ENCODE measurements at regions not wholly inside any gene's neighbourhood (a gene's known extent, or its start where the extent isn't known, plus 50 kb on each side); places are given as distances from the start of the nearest gene placed in this dataset.

DNA sequence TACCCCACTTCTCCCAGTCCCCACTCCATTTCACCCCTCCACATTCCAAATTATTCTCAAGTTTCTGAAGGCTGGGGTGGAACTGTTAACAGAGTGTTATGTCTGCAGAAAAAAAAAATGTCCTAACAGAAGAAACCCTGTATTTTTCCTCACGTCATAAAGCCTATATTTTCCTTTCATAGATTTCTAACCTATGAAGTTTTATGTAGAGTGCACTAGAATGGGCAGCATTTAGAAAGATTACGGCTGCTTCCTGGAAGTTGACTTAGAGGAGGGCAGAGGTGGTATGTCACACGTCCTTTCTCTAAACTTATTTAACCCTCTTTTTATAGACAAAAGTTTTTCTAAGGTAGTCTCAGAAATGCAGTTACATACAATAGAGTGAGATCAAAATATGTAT is 139.8 kb upstream of the TOM1L1 start (continued):
- TF ChIP-seq, protein P1, sequence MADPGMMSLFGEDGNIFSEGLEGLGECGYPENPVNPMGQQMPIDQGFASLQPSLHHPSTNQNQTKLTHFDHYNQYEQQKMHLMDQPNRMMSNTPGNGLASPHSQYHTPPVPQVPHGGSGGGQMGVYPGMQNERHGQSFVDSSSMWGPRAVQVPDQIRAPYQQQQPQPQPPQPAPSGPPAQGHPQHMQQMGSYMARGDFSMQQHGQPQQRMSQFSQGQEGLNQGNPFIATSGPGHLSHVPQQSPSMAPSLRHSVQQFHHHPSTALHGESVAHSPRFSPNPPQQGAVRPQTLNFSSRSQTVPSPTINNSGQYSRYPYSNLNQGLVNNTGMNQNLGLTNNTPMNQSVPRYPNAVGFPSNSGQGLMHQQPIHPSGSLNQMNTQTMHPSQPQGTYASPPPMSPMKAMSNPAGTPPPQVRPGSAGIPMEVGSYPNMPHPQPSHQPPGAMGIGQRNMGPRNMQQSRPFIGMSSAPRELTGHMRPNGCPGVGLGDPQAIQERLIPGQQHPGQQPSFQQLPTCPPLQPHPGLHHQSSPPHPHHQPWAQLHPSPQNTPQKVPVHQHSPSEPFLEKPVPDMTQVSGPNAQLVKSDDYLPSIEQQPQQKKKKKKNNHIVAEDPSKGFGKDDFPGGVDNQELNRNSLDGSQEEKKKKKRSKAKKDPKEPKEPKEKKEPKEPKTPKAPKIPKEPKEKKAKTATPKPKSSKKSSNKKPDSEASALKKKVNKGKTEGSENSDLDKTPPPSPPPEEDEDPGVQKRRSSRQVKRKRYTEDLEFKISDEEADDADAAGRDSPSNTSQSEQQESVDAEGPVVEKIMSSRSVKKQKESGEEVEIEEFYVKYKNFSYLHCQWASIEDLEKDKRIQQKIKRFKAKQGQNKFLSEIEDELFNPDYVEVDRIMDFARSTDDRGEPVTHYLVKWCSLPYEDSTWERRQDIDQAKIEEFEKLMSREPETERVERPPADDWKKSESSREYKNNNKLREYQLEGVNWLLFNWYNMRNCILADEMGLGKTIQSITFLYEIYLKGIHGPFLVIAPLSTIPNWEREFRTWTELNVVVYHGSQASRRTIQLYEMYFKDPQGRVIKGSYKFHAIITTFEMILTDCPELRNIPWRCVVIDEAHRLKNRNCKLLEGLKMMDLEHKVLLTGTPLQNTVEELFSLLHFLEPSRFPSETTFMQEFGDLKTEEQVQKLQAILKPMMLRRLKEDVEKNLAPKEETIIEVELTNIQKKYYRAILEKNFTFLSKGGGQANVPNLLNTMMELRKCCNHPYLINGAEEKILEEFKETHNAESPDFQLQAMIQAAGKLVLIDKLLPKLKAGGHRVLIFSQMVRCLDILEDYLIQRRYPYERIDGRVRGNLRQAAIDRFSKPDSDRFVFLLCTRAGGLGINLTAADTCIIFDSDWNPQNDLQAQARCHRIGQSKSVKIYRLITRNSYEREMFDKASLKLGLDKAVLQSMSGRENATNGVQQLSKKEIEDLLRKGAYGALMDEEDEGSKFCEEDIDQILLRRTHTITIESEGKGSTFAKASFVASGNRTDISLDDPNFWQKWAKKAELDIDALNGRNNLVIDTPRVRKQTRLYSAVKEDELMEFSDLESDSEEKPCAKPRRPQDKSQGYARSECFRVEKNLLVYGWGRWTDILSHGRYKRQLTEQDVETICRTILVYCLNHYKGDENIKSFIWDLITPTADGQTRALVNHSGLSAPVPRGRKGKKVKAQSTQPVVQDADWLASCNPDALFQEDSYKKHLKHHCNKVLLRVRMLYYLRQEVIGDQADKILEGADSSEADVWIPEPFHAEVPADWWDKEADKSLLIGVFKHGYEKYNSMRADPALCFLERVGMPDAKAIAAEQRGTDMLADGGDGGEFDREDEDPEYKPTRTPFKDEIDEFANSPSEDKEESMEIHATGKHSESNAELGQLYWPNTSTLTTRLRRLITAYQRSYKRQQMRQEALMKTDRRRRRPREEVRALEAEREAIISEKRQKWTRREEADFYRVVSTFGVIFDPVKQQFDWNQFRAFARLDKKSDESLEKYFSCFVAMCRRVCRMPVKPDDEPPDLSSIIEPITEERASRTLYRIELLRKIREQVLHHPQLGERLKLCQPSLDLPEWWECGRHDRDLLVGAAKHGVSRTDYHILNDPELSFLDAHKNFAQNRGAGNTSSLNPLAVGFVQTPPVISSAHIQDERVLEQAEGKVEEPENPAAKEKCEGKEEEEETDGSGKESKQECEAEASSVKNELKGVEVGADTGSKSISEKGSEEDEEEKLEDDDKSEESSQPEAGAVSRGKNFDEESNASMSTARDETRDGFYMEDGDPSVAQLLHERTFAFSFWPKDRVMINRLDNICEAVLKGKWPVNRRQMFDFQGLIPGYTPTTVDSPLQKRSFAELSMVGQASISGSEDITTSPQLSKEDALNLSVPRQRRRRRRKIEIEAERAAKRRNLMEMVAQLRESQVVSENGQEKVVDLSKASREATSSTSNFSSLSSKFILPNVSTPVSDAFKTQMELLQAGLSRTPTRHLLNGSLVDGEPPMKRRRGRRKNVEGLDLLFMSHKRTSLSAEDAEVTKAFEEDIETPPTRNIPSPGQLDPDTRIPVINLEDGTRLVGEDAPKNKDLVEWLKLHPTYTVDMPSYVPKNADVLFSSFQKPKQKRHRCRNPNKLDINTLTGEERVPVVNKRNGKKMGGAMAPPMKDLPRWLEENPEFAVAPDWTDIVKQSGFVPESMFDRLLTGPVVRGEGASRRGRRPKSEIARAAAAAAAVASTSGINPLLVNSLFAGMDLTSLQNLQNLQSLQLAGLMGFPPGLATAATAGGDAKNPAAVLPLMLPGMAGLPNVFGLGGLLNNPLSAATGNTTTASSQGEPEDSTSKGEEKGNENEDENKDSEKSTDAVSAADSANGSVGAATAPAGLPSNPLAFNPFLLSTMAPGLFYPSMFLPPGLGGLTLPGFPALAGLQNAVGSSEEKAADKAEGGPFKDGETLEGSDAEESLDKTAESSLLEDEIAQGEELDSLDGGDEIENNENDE (IDR thresholded peaks at IDR 0.05; ENCODE audit: insufficient replicate concordance, low read length): peak; percentile 62
